Islet of Langerhans (tissue), 1 donor: ENCODE measurements at regions not wholly inside any gene's neighbourhood (a gene's known extent, or its start where the extent isn't known, plus 50 kb on each side); places are given as distances from the start of the nearest gene placed in this dataset.
"Not testable (repeated sequence)": the region's sequence is repeated elsewhere in the genome, so short reads cannot be mapped to it uniquely, and the experiment has no call there.

Source experiments
- FAIRE-seq: peaks from one replicate; lab custom pipeline; 2011; peaks lifted over from hg19 to GRCh38; lab: Jason Lieb, UNC

- FAIRE-seq: peak; percentile 65
These were observed 55.1 kb downstream of the CYCS start for GRCh38 chr7:25069900-25070443.

GRCh38 chr7:25068502-25069213 lies 56.4 kb downstream of the CYCS start:
- FAIRE-seq: no peak

- FAIRE-seq: no peak
These were observed 57.1 kb downstream of the CYCS start for GRCh38 chr7:25067726-25068501.

- no peak for FAIRE-seq
These were observed 58.8 kb downstream of the CYCS start for GRCh38 chr7:25066253-25066652.

GRCh38 chr7:25062380-25062779 lies 62.7 kb downstream of the CYCS start:
- FAIRE-seq: no peak

- FAIRE-seq: no peak
These were observed 64.5 kb downstream of the CYCS start for GRCh38 chr7:25060487-25061055.

- no peak for FAIRE-seq
These were observed 65.5 kb downstream of the CYCS start for GRCh38 chr7:25059576-25059975.

- no peak for FAIRE-seq
These were observed 68.7 kb downstream of the CYCS start for GRCh38 chr7:25056368-25056767.

GRCh38 chr7:25055520-25056220 lies 69.4 kb downstream of the CYCS start:
- FAIRE-seq: no peak

- FAIRE-seq: no peak
These were observed 70.1 kb downstream of the CYCS start for GRCh38 chr7:25054819-25055519.

GRCh38 chr7:25050223-25050622 lies 70.2 kb upstream of the OSBPL3 start:
- no peak for FAIRE-seq

- FAIRE-seq: no peak
These were observed 68.5 kb upstream of the OSBPL3 start for GRCh38 chr7:25048444-25048834.

- FAIRE-seq: not testable (repeated sequence)
These were observed 67.8 kb upstream of the OSBPL3 start for GRCh38 chr7:25047571-25048443.

- FAIRE-seq: no peak
These were observed 57.3 kb upstream of the OSBPL3 start for GRCh38 chr7:25037325-25037724.

GRCh38 chr7:25035274-25035673 lies 55.3 kb upstream of the OSBPL3 start:
- FAIRE-seq: no peak

- no peak for FAIRE-seq
These were observed 54.2 kb upstream of the OSBPL3 start for GRCh38 chr7:25034136-25034535.

- FAIRE-seq: no peak
These were observed 53.1 kb upstream of the OSBPL3 start for GRCh38 chr7:25032774-25033743.

GRCh38 chr7:25031432-25031831 lies 51.5 kb upstream of the OSBPL3 start:
- no peak for FAIRE-seq

- FAIRE-seq: no peak
These were observed 51.0 kb upstream of the OSBPL3 start for GRCh38 chr7:25031007-25031406.
